HT1080 (cell line): ENCODE measurements at regions not wholly inside any gene's neighbourhood (a gene's known extent, or its start where the extent isn't known, plus 50 kb on each side); places are given as distances from the start of the nearest gene placed in this dataset.

Experiments
- DNase-seq: peaks from one replicate; pipeline ENCODE4 v3.0.0-alpha.2; 2015; ENCODE audit warnings: low read depth

- DNase-seq, result no peak
These were observed 690.0 kb upstream of the PIK3C3 start for GRCh38 chr18:41265047-41265446.

- DNase-seq, result no peak
These were observed 691.1 kb upstream of the PIK3C3 start for GRCh38 chr18:41263956-41264355.

- no peak for DNase-seq
These were observed 692.3 kb upstream of the PIK3C3 start for GRCh38 chr18:41262688-41263087.

GRCh38 chr18:41244591-41245037 is 710.4 kb upstream of the PIK3C3 start:
- no peak for DNase-seq

GRCh38 chr18:41237317-41237716 is 717.7 kb upstream of the PIK3C3 start:
- DNase-seq, result no peak

- DNase-seq, result no peak
These were observed 723.4 kb upstream of the PIK3C3 start for GRCh38 chr18:41231681-41232080.

GRCh38 chr18:41227993-41228392 is 727.0 kb upstream of the PIK3C3 start:
- peak; percentile 17 for DNase-seq

GRCh38 chr18:41226911-41227310 is 728.1 kb upstream of the PIK3C3 start:
- DNase-seq, result no peak

- peak; percentile 19 for DNase-seq
These were observed 728.8 kb upstream of the PIK3C3 start for GRCh38 chr18:41226186-41226585.

GRCh38 chr18:41216341-41217003 is 738.6 kb upstream of the PIK3C3 start:
- no peak for DNase-seq

GRCh38 chr18:41207706-41208105 is 747.3 kb upstream of the PIK3C3 start:
- DNase-seq, result no peak

- no peak for DNase-seq
These were observed 748.6 kb upstream of the PIK3C3 start for GRCh38 chr18:41206341-41206830.

GRCh38 chr18:41199212-41199611 is 755.8 kb upstream of the PIK3C3 start:
- DNase-seq, result no peak

GRCh38 chr18:41197967-41198366 is 757.1 kb upstream of the PIK3C3 start:
- DNase-seq, result peak; percentile 3

- no peak for DNase-seq
These were observed 784.7 kb upstream of the PIK3C3 start for GRCh38 chr18:41170346-41170745.

GRCh38 chr18:41165625-41166024 is 789.4 kb upstream of the PIK3C3 start:
- DNase-seq, result no peak

- no peak for DNase-seq
These were observed 792.3 kb upstream of the PIK3C3 start for GRCh38 chr18:41162781-41163180.

GRCh38 chr18:41162191-41162590 is 792.8 kb upstream of the PIK3C3 start:
- DNase-seq, result no peak

GRCh38 chr18:41155910-41156851 is 798.9 kb upstream of the PIK3C3 start:
- no peak for DNase-seq

GRCh38 chr18:41155025-41155424 is 800.0 kb upstream of the PIK3C3 start:
- DNase-seq, result no peak

GRCh38 chr18:41153871-41154270 is 801.2 kb upstream of the PIK3C3 start:
- DNase-seq, result no peak

- DNase-seq, result no peak
These were observed 804.7 kb upstream of the PIK3C3 start for GRCh38 chr18:41150316-41150715.
